ENCODE measurements at regions not wholly inside any gene's neighbourhood (a gene's known extent, or its start where the extent isn't known, plus 50 kb on each side); places are given as distances from the start of the nearest gene placed in this dataset.

DNA sequence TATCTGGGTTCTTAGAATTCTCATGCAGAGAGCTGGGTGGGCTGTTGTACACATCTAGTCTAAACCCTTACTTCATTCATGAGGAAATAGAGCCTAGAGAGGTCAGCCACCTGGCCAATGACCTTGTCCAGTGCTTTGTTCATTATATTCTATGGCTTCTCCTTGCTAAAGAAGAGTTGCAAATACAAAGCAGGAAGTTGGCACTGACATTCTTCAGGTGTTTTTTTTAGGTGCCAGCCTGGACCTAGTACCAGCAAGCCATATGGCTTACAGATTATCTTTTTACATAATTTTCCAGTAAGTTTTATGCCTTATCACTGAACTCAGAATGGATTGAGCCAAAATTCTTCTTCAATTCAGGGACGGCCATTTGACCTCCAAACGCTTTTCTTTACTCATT, 54.7 kb upstream of the PGM2 start:
- TF ChIP-seq, protein P1, sequence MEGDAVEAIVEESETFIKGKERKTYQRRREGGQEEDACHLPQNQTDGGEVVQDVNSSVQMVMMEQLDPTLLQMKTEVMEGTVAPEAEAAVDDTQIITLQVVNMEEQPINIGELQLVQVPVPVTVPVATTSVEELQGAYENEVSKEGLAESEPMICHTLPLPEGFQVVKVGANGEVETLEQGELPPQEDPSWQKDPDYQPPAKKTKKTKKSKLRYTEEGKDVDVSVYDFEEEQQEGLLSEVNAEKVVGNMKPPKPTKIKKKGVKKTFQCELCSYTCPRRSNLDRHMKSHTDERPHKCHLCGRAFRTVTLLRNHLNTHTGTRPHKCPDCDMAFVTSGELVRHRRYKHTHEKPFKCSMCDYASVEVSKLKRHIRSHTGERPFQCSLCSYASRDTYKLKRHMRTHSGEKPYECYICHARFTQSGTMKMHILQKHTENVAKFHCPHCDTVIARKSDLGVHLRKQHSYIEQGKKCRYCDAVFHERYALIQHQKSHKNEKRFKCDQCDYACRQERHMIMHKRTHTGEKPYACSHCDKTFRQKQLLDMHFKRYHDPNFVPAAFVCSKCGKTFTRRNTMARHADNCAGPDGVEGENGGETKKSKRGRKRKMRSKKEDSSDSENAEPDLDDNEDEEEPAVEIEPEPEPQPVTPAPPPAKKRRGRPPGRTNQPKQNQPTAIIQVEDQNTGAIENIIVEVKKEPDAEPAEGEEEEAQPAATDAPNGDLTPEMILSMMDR (IDR thresholded peaks at IDR 0.05; ENCODE audit: extremely low read depth in 1 of 2, insufficient read depth in 1 of 2, low read depth in 1 of 2, low read length in 2 of 2): no peak
- TF ChIP-seq, protein P2, sequence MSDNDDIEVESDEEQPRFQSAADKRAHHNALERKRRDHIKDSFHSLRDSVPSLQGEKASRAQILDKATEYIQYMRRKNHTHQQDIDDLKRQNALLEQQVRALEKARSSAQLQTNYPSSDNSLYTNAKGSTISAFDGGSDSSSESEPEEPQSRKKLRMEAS (IDR thresholded peaks at IDR 0.05; ENCODE audit: insufficient read depth, insufficient read length): no peak
- TF ChIP-seq EZH2 (IDR thresholded peaks at IDR 0.05; ENCODE audit: borderline replicate concordance, low read depth, low read length, severe bottlenecking) (no peak), POLR2A (IDR thresholded peaks at IDR 0.05; ENCODE audit: low read depth, low read length) (no peak), POLR2AphosphoS5 (IDR thresholded peaks at IDR 0.05; ENCODE audit: insufficient read depth, low read depth, low read length) (no peak)

Data from endothelial cell of umbilical vein (primary cell).